SK-N-SH (cell line): ENCODE measurements at regions not wholly inside any gene's neighbourhood (a gene's known extent, or its start where the extent isn't known, plus 50 kb on each side); places are given as distances from the start of the nearest gene placed in this dataset.
A peak's percentile ranks its signal among the peaks of the same experiment; 100 is the strongest.

ENCODE experiments used
- CTCF ChIA-PET: fragments of 300-600, 350-600 bp; formaldehyde crosslinking; extraction: SDS; loops from one replicate; lab custom pipeline; 2021; lab: Yijun Ruan, JAX
- POLR2A ChIA-PET: fragments of 350-600 bp; sonication (Branson Sonifier 250); formaldehyde crosslinking; extraction: SDS; loops from one replicate; lab custom pipeline; 2020; ENCODE audit warnings: antibody characterized with exemption, inconsistent platforms; lab: Yijun Ruan, JAX
- DNase-seq: peaks from one replicate; pipeline ENCODE4 v3.0.0; 2012
- H2AFZ ChIP-seq: fragments of 200-600 bp; sonication (generic); 2 replicates; pipeline ENCODE4 v1.8.1; 2016; ENCODE audit warnings: antibody characterized with exemption, mild to moderate bottlenecking, low read depth
- H3F3A ChIP-seq: fragments of 200-600 bp; sonication (generic); replicated peaks from 2 replicates; pipeline ENCODE3; 2016; ENCODE audit warnings: antibody characterized with exemption, mild to moderate bottlenecking; ENCODE audit not compliant: insufficient read depth
- H3K27ac ChIP-seq, 2 experiments: fragments of 200-500 bp in 1 of 2; fragments of 200-600 bp in 1 of 2; sonication (Bioruptor generic) in 1 of 2; sonication (generic), shearing (Covaris generic) in 1 of 2; 2 replicates each; pipeline versions ENCODE4 v1.5.1 to v1.6.1; 2014 to 2016; ENCODE audit warnings: low read depth in 2 of 2, inconsistent platforms in 1 of 2, low read length in 1 of 2, mild to moderate bottlenecking in 1 of 2, mixed read lengths in 1 of 2
- H3K27me3 ChIP-seq: fragments of 200-600 bp; sonication (generic), shearing (Covaris generic); 2 replicates; pipeline ENCODE4 v1.6.1; 2016; ENCODE audit warnings: mixed run types; ENCODE audit not compliant: insufficient read depth
- H3K36me3 ChIP-seq, 2 experiments: fragments of 200-500 bp in 1 of 2; fragments of 200-600 bp in 1 of 2; sonication (Bioruptor generic) in 1 of 2; sonication (generic) in 1 of 2; replicated peaks in 1 of 2; 2 replicates each; pipeline versions ENCODE3 to v1.5.1; 2014 to 2016; ENCODE audit warnings: low read length in 1 of 2, mild to moderate bottlenecking in 1 of 2; ENCODE audit not compliant: insufficient read depth in 2 of 2, control insufficient read depth in 1 of 2
- H3K4me1 ChIP-seq, 2 experiments: fragments of 200-500 bp in 1 of 2; fragments of 200-600 bp in 1 of 2; sonication (Bioruptor generic) in 1 of 2; sonication (generic), shearing (Covaris generic) in 1 of 2; 2 replicates each; pipeline versions ENCODE4 v1.5.1 to v1.6.1; 2014 to 2016; ENCODE audit warnings: low read depth in 1 of 2, low read length in 1 of 2, mixed run types in 1 of 2; ENCODE audit not compliant: insufficient read depth in 2 of 2, control insufficient read depth in 1 of 2
- H3K4me2 ChIP-seq: fragments of 200-600 bp; sonication (generic), shearing (Covaris generic); 2 replicates; pipeline ENCODE4 v1.6.1; 2017; ENCODE audit warnings: mixed run types
- H3K4me3 ChIP-seq, 2 experiments: fragments of 200-500 bp in 1 of 2; fragments of 200-600 bp in 1 of 2; sonication (Bioruptor generic) in 1 of 2; sonication (generic), shearing (Covaris generic) in 1 of 2; 2 replicates each; pipeline versions ENCODE4 v1.5.1 to v1.8.1; 2014 to 2016; ENCODE audit warnings: low read depth in 2 of 2, inconsistent platforms in 1 of 2, low read length in 1 of 2, mild to moderate bottlenecking in 1 of 2, mixed read lengths in 1 of 2, moderate library complexity in 1 of 2
- H3K79me2 ChIP-seq: fragments of 200-600 bp; sonication (generic); 2 replicates; pipeline ENCODE4 v1.8.1; 2017; ENCODE audit warnings: mild to moderate bottlenecking; ENCODE audit not compliant: insufficient read depth
- H3K9ac ChIP-seq: fragments of 200-600 bp; sonication (generic); 2 replicates; pipeline ENCODE4 v1.6.1; 2017; ENCODE audit warnings: mixed run types
- H3K9me2 ChIP-seq: fragments of 200-600 bp; sonication (generic); 2 replicates; pipeline ENCODE4 v1.6.1; 2017; ENCODE audit warnings: mixed run types
- H3K9me3 ChIP-seq: fragments of 200-600 bp; sonication (generic); 2 replicates; pipeline ENCODE4 v1.6.1; 2017; ENCODE audit warnings: mixed run types, mild to moderate bottlenecking, moderate library complexity
- H4K20me1 ChIP-seq: fragments of 200-600 bp; sonication (generic); 2 replicates; pipeline ENCODE4 v1.6.1; 2017; ENCODE audit warnings: mild to moderate bottlenecking, mixed run types; ENCODE audit not compliant: insufficient read depth
- CHD2 ChIP-seq: fragments of 150-350 bp; IDR thresholded peaks from 2 replicates; pipeline ENCODE4 v1.6.1; 2018; ENCODE audit warnings: low read length; ENCODE audit not compliant: partially characterized antibody
- ELF1 ChIP-seq: IDR thresholded peaks from 2 replicates; pipeline ENCODE4 v1.4.0; 2012
- FOSL2 ChIP-seq: IDR thresholded peaks from 2 replicates; pipeline ENCODE4 v1.4.0; 2012; ENCODE audit warnings: low read depth, mild to moderate bottlenecking, moderate library complexity, borderline replicate concordance
- GABPA ChIP-seq: IDR thresholded peaks from 2 replicates; pipeline ENCODE4 v1.4.0; 2012; ENCODE audit warnings: low read depth, mild to moderate bottlenecking
- MEF2A ChIP-seq: IDR thresholded peaks from 2 replicates; pipeline ENCODE4 v1.4.0; 2012; ENCODE audit warnings: low read depth, borderline replicate concordance
- MXI1 ChIP-seq: IDR thresholded peaks from 2 replicates; pipeline ENCODE4 v1.6.1; 2012; ENCODE audit warnings: mild to moderate bottlenecking, low read depth, low read length, improper control_type of control experiment
- POLR2AphosphoS5 ChIP-seq: IDR thresholded peaks from 2 replicates; pipeline ENCODE4 v1.6.1; 2012; ENCODE audit warnings: low read depth, low read length
- SIN3A ChIP-seq: IDR thresholded peaks from 2 replicates; pipeline ENCODE4 v1.6.1; 2012; ENCODE audit warnings: low read depth, mild to moderate bottlenecking, low read length, moderate library complexity, borderline replicate concordance
- SMC3 ChIP-seq: IDR thresholded peaks from 2 replicates; pipeline ENCODE4 v1.6.1; 2012; ENCODE audit warnings: low read depth, low read length, improper control_type of control experiment
- TAF1 ChIP-seq: IDR thresholded peaks from 2 replicates; pipeline ENCODE4 v1.6.1; 2012; ENCODE audit warnings: low read depth, mild to moderate bottlenecking, low read length, moderate library complexity, borderline replicate concordance
- YY1 ChIP-seq: IDR thresholded peaks from 2 replicates; pipeline ENCODE4 v1.4.0; 2012; ENCODE audit warnings: low read depth, mild to moderate bottlenecking
- WGBS: methylation state at CpG from one replicate; pipeline ENCODE4 v1.1.6; 2017; ENCODE audit warnings: low lambda C conversion rate; 5-methylcytosine and 5-hydroxymethylcytosine counted together
- TF ChIP-seq, protein P1 (sequence below): IDR thresholded peaks from 2 replicates; pipeline ENCODE4 v1.4.0; 2012; ENCODE audit warnings: low read depth, borderline replicate concordance
- TF ChIP-seq, protein P2 (sequence below): IDR thresholded peaks from 2 replicates; pipeline ENCODE4 v1.6.1; 2012; ENCODE audit warnings: mild to moderate bottlenecking, low read depth, low read length, moderate library complexity
- TF ChIP-seq, protein P3 (sequence below): IDR thresholded peaks from 2 replicates; pipeline ENCODE4 v1.4.0; 2012; ENCODE audit warnings: low read depth, borderline replicate concordance
- TF ChIP-seq, protein P4 (sequence below): IDR thresholded peaks from 2 replicates; pipeline ENCODE4; 2012

DNA sequence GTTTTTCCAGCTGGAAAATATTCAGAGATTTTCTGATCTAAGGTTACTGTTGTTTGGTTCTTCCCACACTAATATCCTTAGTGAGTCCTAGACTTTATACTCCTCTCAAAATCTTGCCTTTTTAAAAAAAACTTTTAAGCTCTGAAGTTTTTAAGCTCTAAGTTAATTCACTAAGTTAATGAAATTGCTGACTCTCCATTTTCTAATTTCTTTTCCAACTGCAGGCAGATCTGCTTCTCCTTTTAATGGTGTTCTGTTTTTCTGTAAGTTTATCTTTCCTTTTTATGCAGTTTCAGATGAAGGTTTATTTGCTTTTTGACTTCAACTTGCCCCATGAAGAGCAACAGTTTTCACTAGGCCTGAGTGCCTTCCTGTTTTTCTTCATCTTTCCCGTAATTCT lies 125.8 kb upstream of the ARHGAP42 start:
- 4% methylated on average over 1 of the region's 1 CpG for WGBS
- Histone ChIP-seq H3K79me2 (no peaks in the 10 kb centered on the region), H2AFZ (no peak overlapping the region), H3K4me1 (peaks cover 0 to 13% of the 10 kb centered on the region in 2 experiments; a peak in 2 of 4 replicates), H3F3A (no peaks in the 10 kb centered on the region), H3K4me3 (no peak overlapping the region), H3K36me3 (no peaks in the 10 kb centered on the region), H3K9me3 (no peaks in the 10 kb centered on the region), H3K27ac (no peak overlapping the region), H3K4me2 (peak overlapping the region; percentile 41; the same call in 1 of the 2 replicates), H3K9ac (no peak overlapping the region), H4K20me1 (no peaks in the 10 kb centered on the region), H3K27me3 (no peaks in the 10 kb centered on the region; the same call in 1 of the 2 replicates), H3K9me2 (no peaks in the 10 kb centered on the region)
- TF ChIP-seq, protein P1, sequence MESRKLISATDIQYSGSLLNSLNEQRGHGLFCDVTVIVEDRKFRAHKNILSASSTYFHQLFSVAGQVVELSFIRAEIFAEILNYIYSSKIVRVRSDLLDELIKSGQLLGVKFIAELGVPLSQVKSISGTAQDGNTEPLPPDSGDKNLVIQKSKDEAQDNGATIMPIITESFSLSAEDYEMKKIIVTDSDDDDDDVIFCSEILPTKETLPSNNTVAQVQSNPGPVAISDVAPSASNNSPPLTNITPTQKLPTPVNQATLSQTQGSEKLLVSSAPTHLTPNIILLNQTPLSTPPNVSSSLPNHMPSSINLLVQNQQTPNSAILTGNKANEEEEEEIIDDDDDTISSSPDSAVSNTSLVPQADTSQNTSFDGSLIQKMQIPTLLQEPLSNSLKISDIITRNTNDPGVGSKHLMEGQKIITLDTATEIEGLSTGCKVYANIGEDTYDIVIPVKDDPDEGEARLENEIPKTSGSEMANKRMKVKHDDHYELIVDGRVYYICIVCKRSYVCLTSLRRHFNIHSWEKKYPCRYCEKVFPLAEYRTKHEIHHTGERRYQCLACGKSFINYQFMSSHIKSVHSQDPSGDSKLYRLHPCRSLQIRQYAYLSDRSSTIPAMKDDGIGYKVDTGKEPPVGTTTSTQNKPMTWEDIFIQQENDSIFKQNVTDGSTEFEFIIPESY = no peak
- TF ChIP-seq, protein P2, sequence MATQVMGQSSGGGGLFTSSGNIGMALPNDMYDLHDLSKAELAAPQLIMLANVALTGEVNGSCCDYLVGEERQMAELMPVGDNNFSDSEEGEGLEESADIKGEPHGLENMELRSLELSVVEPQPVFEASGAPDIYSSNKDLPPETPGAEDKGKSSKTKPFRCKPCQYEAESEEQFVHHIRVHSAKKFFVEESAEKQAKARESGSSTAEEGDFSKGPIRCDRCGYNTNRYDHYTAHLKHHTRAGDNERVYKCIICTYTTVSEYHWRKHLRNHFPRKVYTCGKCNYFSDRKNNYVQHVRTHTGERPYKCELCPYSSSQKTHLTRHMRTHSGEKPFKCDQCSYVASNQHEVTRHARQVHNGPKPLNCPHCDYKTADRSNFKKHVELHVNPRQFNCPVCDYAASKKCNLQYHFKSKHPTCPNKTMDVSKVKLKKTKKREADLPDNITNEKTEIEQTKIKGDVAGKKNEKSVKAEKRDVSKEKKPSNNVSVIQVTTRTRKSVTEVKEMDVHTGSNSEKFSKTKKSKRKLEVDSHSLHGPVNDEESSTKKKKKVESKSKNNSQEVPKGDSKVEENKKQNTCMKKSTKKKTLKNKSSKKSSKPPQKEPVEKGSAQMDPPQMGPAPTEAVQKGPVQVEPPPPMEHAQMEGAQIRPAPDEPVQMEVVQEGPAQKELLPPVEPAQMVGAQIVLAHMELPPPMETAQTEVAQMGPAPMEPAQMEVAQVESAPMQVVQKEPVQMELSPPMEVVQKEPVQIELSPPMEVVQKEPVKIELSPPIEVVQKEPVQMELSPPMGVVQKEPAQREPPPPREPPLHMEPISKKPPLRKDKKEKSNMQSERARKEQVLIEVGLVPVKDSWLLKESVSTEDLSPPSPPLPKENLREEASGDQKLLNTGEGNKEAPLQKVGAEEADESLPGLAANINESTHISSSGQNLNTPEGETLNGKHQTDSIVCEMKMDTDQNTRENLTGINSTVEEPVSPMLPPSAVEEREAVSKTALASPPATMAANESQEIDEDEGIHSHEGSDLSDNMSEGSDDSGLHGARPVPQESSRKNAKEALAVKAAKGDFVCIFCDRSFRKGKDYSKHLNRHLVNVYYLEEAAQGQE = no peak
- no peak for TF ChIP-seq ELF1
- no peak for TF ChIP-seq POLR2AphosphoS5
- no peak for TF ChIP-seq MEF2A
- no peak for TF ChIP-seq TAF1
- no peak for TF ChIP-seq MXI1
- TF ChIP-seq CHD2 = no peak
- TF ChIP-seq GABPA = no peak
- no peak for TF ChIP-seq SIN3A
- TF ChIP-seq, protein P3, sequence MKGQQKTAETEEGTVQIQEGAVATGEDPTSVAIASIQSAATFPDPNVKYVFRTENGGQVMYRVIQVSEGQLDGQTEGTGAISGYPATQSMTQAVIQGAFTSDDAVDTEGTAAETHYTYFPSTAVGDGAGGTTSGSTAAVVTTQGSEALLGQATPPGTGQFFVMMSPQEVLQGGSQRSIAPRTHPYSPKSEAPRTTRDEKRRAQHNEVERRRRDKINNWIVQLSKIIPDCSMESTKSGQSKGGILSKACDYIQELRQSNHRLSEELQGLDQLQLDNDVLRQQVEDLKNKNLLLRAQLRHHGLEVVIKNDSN = no peak
- no peak for TF ChIP-seq FOSL2
- TF ChIP-seq YY1 = no peak
- TF ChIP-seq, protein P4, sequence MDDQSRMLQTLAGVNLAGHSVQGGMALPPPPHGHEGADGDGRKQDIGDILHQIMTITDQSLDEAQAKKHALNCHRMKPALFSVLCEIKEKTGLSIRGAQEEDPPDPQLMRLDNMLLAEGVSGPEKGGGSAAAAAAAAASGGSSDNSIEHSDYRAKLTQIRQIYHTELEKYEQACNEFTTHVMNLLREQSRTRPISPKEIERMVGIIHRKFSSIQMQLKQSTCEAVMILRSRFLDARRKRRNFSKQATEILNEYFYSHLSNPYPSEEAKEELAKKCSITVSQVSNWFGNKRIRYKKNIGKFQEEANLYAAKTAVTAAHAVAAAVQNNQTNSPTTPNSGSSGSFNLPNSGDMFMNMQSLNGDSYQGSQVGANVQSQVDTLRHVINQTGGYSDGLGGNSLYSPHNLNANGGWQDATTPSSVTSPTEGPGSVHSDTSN = no peak
- no peak for TF ChIP-seq SMC3
- CTCF ChIA-PET = no interaction called here
- DNase-seq = no peak
- POLR2A ChIA-PET = no interaction called here
